ENCODE measurements at regions not wholly inside any gene's neighbourhood (a gene's known extent, or its start where the extent isn't known, plus 50 kb on each side); places are given as distances from the start of the nearest gene placed in this dataset.
"Not testable (repeated sequence)": the region's sequence is repeated elsewhere in the genome, so short reads cannot be mapped to it uniquely, and the experiment has no call there.

DNA sequence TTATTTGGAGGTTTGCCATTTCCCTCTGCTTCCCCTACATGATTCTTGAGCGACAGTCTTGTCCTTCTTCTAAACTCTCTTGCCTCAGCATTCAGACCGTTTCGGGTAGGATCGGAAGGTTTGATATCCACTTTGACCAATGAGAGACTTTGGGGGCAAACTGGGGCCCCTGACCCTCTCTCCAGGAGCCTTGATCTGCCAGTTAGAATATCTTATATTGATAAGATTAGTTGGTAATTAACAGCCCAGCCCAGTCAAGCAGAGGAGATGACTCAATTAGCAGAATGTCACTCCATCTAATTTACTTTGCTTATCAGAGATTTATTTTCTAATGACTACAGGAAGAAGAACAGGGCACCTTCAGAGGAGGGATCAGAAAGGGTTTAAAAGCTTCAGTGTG is 532.8 kb downstream of the XYLT1 start:
- no peak for DNase-seq (ENCODE audit: low spot score)

- DNase-seq (ENCODE audit: low spot score) = no peak
Measured at GRCh38 chr16:16938980-16939379, 531.8 kb downstream of the XYLT1 start.

DNA sequence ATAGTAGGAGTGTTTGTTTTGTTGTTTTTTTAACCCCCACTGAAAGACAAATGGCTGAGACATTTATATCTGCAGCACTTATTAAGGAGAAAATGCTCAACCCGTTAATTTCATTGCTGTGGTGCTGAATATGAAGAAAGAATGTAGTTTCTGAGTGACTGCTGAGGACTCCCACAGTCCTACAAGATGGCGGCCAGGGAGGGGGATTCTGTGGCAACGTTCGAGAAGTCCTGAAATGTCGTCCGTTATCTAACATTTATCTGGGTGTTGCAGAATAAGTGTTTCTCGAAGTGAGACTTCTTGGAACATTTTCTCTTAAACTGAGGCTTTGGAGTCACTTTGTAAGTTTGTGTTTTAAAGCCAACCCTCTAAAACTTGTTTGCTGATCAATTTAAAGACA is 530.4 kb downstream of the XYLT1 start:
- DNase-seq (ENCODE audit: low spot score) = no peak

GRCh38 chr16:16942849-16943248 is 527.9 kb downstream of the XYLT1 start:
- DNase-seq (ENCODE audit: low spot score) = not testable (repeated sequence)

DNA sequence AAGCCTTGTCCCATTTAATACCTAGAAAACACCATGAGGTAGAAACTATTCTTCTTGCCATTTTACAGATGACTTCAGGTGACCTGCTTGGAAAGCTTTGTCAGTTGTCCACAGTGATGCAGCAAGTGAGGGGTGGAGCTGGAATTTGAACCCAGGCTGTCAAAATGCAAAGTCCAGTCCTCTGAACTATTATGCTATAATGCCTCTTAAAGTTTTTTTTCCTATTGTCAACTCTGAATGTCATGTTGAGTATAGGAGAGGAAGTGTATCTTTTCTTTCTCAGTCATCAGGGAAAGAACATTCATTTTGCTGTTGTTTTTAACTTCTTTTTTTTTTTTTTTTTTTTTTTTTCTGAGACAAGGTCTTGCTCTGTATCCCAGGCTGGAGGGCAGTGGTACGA is 525.6 kb downstream of the XYLT1 start:
- no peak for DNase-seq (ENCODE audit: low spot score)

GRCh38 chr16:16956376-16956775 is 514.4 kb downstream of the XYLT1 start:
- no peak for DNase-seq (ENCODE audit: low spot score)

GRCh38 chr16:16960785-16961184 is 510.0 kb downstream of the XYLT1 start:
- DNase-seq (ENCODE audit: low spot score) = no peak

- no peak for DNase-seq (ENCODE audit: low spot score)
Measured at GRCh38 chr16:16966439-16966838, 504.3 kb downstream of the XYLT1 start.

DNA sequence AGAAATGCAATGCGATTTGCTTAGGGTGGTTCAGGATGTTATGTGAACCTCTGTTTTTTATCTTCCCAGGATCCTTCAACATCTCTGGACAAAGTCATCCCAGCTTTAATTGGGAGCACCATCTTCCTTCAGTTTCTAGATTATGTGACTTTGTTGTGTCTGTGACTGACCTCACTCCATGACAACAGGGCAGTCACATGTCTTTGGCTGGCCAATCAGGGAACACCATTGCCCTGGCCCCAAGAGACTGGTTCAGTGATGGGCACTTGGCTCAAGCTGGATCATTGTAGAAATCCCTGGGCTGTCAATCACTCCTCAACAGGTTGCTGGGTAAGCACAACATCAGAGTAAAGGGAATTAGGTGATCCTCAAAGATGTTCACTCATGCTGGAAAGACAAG is 499.7 kb downstream of the XYLT1 start:
- no peak for DNase-seq (ENCODE audit: low spot score)

- DNase-seq (ENCODE audit: low spot score) = no peak
Measured at GRCh38 chr16:16972831-16973230, 497.9 kb downstream of the XYLT1 start.

DNA sequence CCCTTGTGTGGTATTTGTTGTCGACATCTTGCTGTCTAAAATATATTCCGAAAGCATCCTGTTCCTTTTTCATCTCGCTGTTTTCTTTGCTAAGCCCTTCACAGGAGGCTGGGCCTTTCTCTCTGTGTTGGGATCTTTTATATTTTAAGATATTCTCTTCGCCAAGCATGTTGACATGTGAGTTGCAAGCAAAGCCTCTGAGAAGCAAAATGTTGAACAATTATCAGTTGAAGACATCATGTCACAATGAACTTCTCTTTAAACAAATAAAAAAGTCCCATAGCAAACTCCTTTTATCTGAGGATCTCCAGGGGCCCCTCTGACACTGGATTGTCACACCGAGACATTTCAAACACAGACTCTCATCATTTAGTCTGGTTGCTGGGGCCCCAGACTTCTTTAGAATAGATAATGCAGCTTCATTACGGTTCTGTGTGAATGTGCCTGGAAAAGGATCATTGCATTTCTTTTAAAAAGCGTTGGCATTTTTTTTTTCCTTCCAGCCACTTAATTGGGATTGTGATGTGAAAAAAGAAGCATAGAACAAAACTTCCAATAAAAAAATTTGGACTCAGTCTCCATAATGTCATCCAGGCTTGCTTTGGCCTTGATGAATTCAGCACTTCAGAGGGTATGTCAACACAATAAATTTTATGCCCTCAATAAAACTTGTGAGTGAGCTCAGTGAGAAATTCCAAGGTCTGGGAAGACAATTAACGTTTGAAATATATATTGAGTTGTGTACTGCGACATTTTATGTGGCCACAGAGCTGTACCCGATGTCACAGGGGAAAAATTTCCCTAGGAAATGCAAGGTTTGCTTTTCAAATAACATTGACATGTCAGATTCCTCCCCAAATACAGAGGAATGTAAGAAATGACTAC is 496.8 kb downstream of the XYLT1 start:
- no peak for DNase-seq (ENCODE audit: low spot score)

DNA sequence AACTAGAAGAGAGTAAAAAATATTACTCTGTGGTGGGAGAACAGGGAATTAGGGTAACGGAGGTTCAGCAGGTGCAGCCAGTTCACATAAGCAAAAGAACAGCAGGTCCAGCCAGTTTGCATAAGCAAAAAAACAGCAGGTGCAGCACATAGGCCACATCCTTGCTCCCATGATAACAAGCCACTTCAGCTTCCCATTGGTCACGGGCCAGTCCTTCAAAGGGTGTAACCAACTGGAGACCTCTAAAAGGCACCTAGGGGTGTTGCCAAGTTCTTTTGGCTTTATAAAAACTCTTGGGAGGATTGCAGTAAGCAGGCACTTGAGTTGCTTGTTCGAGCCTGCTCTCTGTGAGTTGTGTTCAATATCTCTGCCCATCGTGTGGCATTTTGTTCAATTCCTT is 488.1 kb downstream of the XYLT1 start:
- DNase-seq (ENCODE audit: low spot score) = no peak

GRCh38 chr16:16983582-16983981 is 487.2 kb downstream of the XYLT1 start:
- no peak for DNase-seq (ENCODE audit: low spot score)

GRCh38 chr16:16984091-16984490 is 486.7 kb downstream of the XYLT1 start:
- DNase-seq (ENCODE audit: low spot score) = not testable (repeated sequence)

DNA sequence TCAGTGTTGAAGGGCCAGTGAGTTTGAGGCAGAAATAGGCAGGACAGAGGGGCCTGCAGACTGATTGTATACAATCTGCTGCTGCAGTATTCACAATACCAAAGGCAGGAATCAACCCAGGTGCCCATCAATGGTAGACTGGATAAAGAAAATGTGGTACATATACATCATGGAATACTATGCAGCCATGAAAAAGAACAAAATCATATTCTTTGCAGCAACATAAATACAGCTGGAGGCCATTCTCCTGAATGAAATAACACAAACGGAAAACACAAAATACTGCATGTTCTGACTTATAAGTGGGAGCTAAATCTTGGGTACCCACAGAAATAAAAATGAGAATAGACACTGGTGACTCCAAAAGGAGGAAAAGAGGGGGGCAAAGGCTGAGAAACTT is 485.1 kb downstream of the XYLT1 start:
- no peak for DNase-seq (ENCODE audit: low spot score)

DNA sequence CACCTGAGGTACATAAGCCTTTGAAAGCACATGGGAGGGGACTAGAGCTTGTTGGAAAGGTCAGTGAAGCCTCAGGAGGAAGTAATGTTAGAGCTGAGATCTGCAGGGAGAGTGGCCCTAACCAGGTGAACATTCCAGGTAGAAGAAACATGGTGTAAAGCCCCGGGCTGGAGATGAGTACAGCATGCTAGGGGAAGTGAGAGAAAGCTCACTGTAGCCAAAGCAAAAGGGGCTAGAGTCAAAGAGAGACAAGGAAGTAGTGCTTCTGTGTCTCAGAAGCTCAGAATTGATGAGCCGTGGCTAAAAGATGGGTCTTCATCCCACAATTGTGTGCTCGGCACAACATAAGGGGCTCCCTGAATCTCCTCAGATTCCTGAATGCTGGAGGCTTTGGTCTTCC is 481.8 kb downstream of the XYLT1 start:
- DNase-seq (ENCODE audit: low spot score) = no peak

- DNase-seq (ENCODE audit: low spot score) = no peak
Measured at GRCh38 chr16:16989368-16989767, 481.4 kb downstream of the XYLT1 start.

DNA sequence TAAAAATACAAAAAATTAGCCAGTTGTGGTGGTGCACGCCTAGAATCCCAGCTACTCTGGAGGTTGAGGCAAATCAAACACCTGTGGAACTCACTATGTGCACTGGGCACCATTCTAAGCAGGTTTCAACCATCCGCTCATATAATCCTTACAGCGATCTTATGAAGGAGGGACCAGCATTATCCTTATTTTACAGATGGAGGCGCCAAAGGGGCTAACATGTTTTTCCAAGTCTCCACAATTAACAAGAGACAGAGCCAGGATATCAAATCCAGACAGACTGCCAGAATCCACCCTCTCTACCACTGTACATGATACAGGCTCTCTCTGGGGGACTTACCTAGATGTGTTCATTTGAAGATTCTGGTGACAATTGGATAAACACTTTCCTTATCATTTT is 479.0 kb downstream of the XYLT1 start:
- no peak for DNase-seq (ENCODE audit: low spot score)

DNA sequence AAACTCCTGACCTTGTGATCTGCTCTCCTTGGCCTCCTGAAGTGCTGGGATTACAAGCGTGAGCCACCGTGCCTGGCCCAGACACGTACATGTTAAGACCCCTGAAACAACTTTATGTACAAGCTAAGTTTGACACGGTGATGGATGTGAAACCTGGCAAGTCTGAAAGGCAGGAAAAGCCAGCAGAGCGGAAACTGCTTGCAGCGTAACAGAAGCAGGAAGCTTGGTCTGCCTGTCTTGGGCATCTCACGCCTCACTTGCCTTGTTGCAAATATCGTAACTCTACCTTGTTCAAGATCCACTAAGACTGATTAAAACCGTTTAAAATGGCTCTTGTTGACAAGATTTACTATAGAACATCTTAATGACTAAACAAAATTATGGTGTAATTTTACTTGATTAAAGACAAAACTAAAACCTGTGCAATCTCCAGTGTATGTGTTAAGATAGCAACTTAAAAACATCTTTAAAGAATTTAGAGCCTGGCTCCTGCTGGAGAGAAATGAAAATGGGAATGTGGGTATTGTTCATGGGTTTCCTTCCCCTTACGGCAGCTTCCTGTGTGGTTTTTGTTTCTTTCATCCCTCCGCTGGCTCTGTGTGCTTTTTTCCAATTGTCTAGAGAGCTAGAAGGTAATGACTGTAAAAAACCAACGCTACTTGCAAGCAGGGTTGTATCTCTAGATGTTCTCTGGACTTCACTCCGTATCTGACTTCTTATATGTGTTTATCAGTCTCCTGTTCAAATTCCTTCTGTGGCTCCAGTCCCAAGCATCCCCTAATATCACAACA is 477.6 kb downstream of the XYLT1 start:
- DNase-seq (ENCODE audit: low spot score) = no peak

- DNase-seq (ENCODE audit: low spot score) = no peak
Measured at GRCh38 chr16:16994831-16995230, 475.9 kb downstream of the XYLT1 start.

- DNase-seq (ENCODE audit: low spot score) = no peak
Measured at GRCh38 chr16:16996827-16997226, 473.9 kb downstream of the XYLT1 start.

- DNase-seq (ENCODE audit: low spot score) = no peak
Measured at GRCh38 chr16:16997349-16997748, 473.4 kb downstream of the XYLT1 start.

DNA sequence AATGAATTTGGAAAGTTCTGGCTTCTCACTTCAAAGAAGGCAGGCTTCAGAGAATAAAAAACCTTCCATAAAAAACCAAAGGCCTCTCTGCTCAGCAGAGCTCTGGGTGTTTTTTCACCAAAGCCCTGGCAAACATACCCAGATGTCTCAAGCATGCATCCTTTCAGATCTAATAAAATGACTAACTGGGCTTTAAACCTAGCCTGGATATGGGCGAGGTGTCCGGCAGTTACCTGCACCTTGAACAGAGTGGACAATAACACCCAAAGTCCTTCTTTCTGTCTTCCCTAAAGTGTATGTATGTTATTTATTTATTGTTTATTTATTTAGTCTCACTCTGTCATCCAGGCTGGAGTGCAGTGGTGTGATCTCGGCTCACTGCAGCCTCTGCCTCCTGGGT is 469.3 kb downstream of the XYLT1 start:
- no peak for DNase-seq (ENCODE audit: low spot score)

All from RKO (cell line).